ENCODE measurements at regions not wholly inside any gene's neighbourhood (a gene's known extent, or its start where the extent isn't known, plus 50 kb on each side); places are given as distances from the start of the nearest gene placed in this dataset.

DNA sequence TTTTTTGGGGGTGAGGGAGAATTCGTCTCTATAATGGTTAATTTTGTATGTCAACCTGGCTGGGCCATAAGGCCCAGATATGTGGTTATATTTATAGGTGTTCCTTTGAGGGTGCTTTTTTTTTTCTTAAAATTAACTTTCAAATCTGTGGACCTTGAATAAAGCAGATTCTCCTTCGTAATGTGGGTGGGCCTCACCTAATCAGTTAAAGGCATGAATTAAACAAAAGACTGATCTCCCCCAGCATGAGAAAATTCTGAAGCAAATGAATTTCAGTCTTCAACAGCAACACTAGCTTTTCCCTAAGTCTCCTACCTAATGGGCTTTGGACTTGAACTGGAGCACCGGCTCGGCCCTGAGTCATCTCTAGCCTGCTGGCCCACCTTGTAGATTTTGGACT lies 77.4 kb downstream of the GMNC start:
- ATAC-seq (no peak), DNase-seq (ENCODE audit: low read depth, low spot score) (no peak)
- in situ Hi-C loops (cut with HindIII; ENCODE audit: low pct_unique_long_range_greater_than_20kb, low sequenced_read_pairs) (no loop called here), intact Hi-C loops (cut with micrococcal nuclease; ENCODE audit: unreplicated experiment) (no loop called here)
- Histone ChIP-seq H3K36me3 (ENCODE audit: control insufficient read depth, insufficient read depth, low read length) (no peaks in the 10 kb centered on the region), H3K27me3 (ENCODE audit: control insufficient read depth, insufficient read depth, low read length) (no peaks in the 10 kb centered on the region), H3K4me3 (ENCODE audit: low read depth in 2 of 2, low read length in 2 of 2) (no peak overlapping the region), H3K27ac (ENCODE audit: low read length) (no peak overlapping the region), H3K9me3 (ENCODE audit: control insufficient read depth, insufficient read depth, low read depth, low read length) (no peaks in the 10 kb centered on the region), H3K4me1 (ENCODE audit: control insufficient read depth, insufficient read depth, low read length) (no peaks in the 10 kb centered on the region)
- POLR2A ChIA-PET = no interaction called here
- TF ChIP-seq TCF7L2 (IDR thresholded peaks at IDR 0.05; ENCODE audit: low read depth, low read length) = no peak
- TF ChIP-seq, protein P1, sequence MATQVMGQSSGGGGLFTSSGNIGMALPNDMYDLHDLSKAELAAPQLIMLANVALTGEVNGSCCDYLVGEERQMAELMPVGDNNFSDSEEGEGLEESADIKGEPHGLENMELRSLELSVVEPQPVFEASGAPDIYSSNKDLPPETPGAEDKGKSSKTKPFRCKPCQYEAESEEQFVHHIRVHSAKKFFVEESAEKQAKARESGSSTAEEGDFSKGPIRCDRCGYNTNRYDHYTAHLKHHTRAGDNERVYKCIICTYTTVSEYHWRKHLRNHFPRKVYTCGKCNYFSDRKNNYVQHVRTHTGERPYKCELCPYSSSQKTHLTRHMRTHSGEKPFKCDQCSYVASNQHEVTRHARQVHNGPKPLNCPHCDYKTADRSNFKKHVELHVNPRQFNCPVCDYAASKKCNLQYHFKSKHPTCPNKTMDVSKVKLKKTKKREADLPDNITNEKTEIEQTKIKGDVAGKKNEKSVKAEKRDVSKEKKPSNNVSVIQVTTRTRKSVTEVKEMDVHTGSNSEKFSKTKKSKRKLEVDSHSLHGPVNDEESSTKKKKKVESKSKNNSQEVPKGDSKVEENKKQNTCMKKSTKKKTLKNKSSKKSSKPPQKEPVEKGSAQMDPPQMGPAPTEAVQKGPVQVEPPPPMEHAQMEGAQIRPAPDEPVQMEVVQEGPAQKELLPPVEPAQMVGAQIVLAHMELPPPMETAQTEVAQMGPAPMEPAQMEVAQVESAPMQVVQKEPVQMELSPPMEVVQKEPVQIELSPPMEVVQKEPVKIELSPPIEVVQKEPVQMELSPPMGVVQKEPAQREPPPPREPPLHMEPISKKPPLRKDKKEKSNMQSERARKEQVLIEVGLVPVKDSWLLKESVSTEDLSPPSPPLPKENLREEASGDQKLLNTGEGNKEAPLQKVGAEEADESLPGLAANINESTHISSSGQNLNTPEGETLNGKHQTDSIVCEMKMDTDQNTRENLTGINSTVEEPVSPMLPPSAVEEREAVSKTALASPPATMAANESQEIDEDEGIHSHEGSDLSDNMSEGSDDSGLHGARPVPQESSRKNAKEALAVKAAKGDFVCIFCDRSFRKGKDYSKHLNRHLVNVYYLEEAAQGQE (IDR thresholded peaks at IDR 0.05; ENCODE audit: insufficient read depth in 1 of 2, low read depth in 2 of 2, low read length in 1 of 2) = no peak
- no peak for TF ChIP-seq SIN3A (IDR thresholded peaks at IDR 0.05; ENCODE audit: borderline replicate concordance, insufficient read depth, low read depth, low read length)
- TF ChIP-seq, protein P2, sequence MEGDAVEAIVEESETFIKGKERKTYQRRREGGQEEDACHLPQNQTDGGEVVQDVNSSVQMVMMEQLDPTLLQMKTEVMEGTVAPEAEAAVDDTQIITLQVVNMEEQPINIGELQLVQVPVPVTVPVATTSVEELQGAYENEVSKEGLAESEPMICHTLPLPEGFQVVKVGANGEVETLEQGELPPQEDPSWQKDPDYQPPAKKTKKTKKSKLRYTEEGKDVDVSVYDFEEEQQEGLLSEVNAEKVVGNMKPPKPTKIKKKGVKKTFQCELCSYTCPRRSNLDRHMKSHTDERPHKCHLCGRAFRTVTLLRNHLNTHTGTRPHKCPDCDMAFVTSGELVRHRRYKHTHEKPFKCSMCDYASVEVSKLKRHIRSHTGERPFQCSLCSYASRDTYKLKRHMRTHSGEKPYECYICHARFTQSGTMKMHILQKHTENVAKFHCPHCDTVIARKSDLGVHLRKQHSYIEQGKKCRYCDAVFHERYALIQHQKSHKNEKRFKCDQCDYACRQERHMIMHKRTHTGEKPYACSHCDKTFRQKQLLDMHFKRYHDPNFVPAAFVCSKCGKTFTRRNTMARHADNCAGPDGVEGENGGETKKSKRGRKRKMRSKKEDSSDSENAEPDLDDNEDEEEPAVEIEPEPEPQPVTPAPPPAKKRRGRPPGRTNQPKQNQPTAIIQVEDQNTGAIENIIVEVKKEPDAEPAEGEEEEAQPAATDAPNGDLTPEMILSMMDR (IDR thresholded peaks at IDR 0.05) = no peak
- TF ChIP-seq POLR2AphosphoS5 (IDR thresholded peaks at IDR 0.05; ENCODE audit: low read depth, low read length) = no peak
- CTCF ChIA-PET = no interaction called here
- no TSS peak for BruUV-seq (replicated peaks)

DNA sequence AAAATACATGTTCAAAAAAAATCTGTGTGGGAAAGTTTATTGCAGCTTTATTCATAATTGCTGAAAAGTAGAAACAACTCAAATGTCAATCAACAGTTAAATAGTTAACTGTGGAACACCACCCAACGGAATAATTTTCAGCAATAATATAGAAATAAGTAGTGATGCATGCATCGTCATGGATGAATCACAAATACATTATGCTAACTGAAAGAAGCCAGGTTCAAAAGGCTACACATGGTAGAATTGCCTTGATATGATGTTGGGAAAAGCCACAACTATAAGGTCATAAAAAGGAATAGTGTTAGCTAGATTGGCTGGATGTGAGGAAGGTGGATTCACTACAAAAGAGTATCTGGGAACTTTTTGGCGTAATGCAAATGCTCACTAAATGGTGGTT lies 82.0 kb downstream of the GMNC start:
- H3K27me3 ChIP-seq (ENCODE audit: control insufficient read depth, insufficient read depth, low read length) = no peaks in the 10 kb centered on the region
- H3K4me3 ChIP-seq (ENCODE audit: low read depth in 2 of 2, low read length in 2 of 2) = no peak overlapping the region
- ChIA-PET POLR2A (no interaction called here), CTCF (no interaction called here)
- no peak for ATAC-seq
- H3K4me1 ChIP-seq (ENCODE audit: control insufficient read depth, insufficient read depth, low read length) = no peaks in the 10 kb centered on the region
- intact Hi-C loops (cut with micrococcal nuclease; ENCODE audit: unreplicated experiment) (no loop called here), in situ Hi-C loops (cut with HindIII; ENCODE audit: low pct_unique_long_range_greater_than_20kb, low sequenced_read_pairs) (no loop called here)
- H3K9me3 ChIP-seq (ENCODE audit: control insufficient read depth, insufficient read depth, low read depth, low read length) = 0 out of 2 replicates have a peak, but pooled peaks cover 3% of the 10 kb centered on the region
- no peak overlapping the region for H3K27ac ChIP-seq (ENCODE audit: low read length)
- BruUV-seq (replicated peaks) = no TSS peak
- H3K36me3 ChIP-seq (ENCODE audit: control insufficient read depth, insufficient read depth, low read length) = no peaks in the 10 kb centered on the region
- no peak for TF ChIP-seq SIN3A (IDR thresholded peaks at IDR 0.05; ENCODE audit: borderline replicate concordance, insufficient read depth, low read depth, low read length)
- TF ChIP-seq TCF7L2 (IDR thresholded peaks at IDR 0.05; ENCODE audit: low read depth, low read length) = no peak
- TF ChIP-seq POLR2AphosphoS5 (IDR thresholded peaks at IDR 0.05; ENCODE audit: low read depth, low read length) = no peak
- TF ChIP-seq, protein P1 (IDR thresholded peaks at IDR 0.05; ENCODE audit: insufficient read depth in 1 of 2, low read depth in 2 of 2, low read length in 1 of 2) = no peak
- TF ChIP-seq, protein P2 (IDR thresholded peaks at IDR 0.05) = no peak
- no peak for DNase-seq (ENCODE audit: low read depth, low spot score)

Measured in Panc1 (cell line).